Activated T-cell treated with anti-CD3 and anti-CD28 coated beads for 48 hours (primary cell): ENCODE measurements at regions not wholly inside any gene's neighbourhood (a gene's known extent, or its start where the extent isn't known, plus 50 kb on each side); places are given as distances from the start of the nearest gene placed in this dataset.
A peak's percentile ranks its signal among the peaks of the same experiment; 100 is the strongest.

Experiments
- DNase-seq: peaks from one replicate; pipeline ENCODE4 v3.0.0-alpha.2; 2020; ENCODE audit warnings: low read depth

GRCh38 chr6:25068866-25069265 lies 133.1 kb upstream of the RIPOR2 start:
- no peak for DNase-seq

- DNase-seq = peak; percentile 67
Measured at GRCh38 chr6:25070547-25071366, 135.0 kb upstream of the RIPOR2 start.

- no peak for DNase-seq
Measured at GRCh38 chr6:25078141-25078540, 142.4 kb upstream of the RIPOR2 start.

- DNase-seq = no peak
Measured at GRCh38 chr6:25083784-25084507, 148.2 kb upstream of the RIPOR2 start.

GRCh38 chr6:25084508-25084833 lies 148.7 kb upstream of the RIPOR2 start:
- no peak for DNase-seq

GRCh38 chr6:25085756-25086155 lies 150.0 kb upstream of the RIPOR2 start:
- DNase-seq = no peak

GRCh38 chr6:25086500-25087091 lies 150.8 kb upstream of the RIPOR2 start:
- DNase-seq = no peak

- DNase-seq = no peak
Measured at GRCh38 chr6:25088513-25088912, 152.8 kb upstream of the RIPOR2 start.

- no peak for DNase-seq
Measured at GRCh38 chr6:25089442-25089841, 153.7 kb upstream of the RIPOR2 start.

- DNase-seq = no peak
Measured at GRCh38 chr6:25094726-25095125, 159.0 kb upstream of the RIPOR2 start.

GRCh38 chr6:25100288-25100687 lies 164.5 kb upstream of the RIPOR2 start:
- DNase-seq = no peak

- DNase-seq = no peak
Measured at GRCh38 chr6:25103603-25104002, 167.8 kb upstream of the RIPOR2 start.

GRCh38 chr6:25105070-25105925 lies 169.5 kb upstream of the RIPOR2 start:
- DNase-seq = no peak

GRCh38 chr6:25107218-25107617 lies 171.5 kb upstream of the RIPOR2 start:
- DNase-seq = no peak

GRCh38 chr6:25111782-25112181 lies 167.4 kb upstream of the CARMIL1 start:
- no peak for DNase-seq

- no peak for DNase-seq
Measured at GRCh38 chr6:25112322-25112773, 166.8 kb upstream of the CARMIL1 start.

GRCh38 chr6:25113436-25113835 lies 165.7 kb upstream of the CARMIL1 start:
- no peak for DNase-seq

GRCh38 chr6:25118038-25118437 lies 161.1 kb upstream of the CARMIL1 start:
- no peak for DNase-seq

- DNase-seq = no peak
Measured at GRCh38 chr6:25121186-25121585, 158.0 kb upstream of the CARMIL1 start.

- no peak for DNase-seq
Measured at GRCh38 chr6:25122001-25122400, 157.2 kb upstream of the CARMIL1 start.

- no peak for DNase-seq
Measured at GRCh38 chr6:25122622-25123237, 156.4 kb upstream of the CARMIL1 start.

- no peak for DNase-seq
Measured at GRCh38 chr6:25124216-25124715, 154.9 kb upstream of the CARMIL1 start.
